ENCODE measurements at regions not wholly inside any gene's neighbourhood (a gene's known extent, or its start where the extent isn't known, plus 50 kb on each side); places are given as distances from the start of the nearest gene placed in this dataset.

DNA sequence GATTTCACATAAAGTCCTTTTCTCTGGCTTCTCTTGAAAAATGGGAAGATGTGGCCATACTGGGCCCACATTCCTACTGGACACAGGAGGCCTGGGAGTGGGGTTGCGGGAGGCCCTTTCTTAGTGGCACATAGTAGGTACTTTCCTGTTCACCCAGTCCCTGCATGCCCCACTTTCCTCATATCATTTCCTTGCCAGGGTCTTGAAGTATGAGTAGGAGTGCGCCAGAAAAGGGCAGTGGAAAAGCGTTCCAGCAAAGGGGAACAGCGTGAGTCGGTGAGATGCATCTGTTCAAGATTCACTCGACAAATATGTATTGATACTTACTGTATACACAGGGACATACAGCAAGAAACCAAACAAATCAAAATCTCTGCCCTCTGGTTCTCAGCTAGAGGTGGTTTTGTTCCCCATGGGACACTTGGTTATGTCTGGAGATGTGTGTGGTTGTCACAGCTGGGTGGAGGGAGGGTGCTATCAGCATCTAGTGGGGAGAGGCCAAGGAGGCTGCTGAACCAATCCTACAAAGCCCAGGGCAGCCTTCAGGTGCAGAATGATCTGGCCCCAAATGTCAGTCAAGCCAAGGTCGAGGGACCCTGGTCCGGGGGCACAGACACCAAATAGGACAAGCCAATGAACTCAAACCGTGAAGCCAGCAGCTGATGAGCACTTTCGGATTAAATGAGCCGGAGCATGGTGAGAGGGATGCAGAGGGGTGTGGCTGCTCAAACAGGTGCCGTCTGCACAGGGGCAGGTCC lies 151.4 kb downstream of the CEBPB start:
- Mint-ChIP-seq H3K27ac (ENCODE audit: unreplicated experiment) (no peak overlapping the region), H3K36me3 (ENCODE audit: insufficient read depth, unreplicated experiment) (no peaks in the 10 kb centered on the region), H3K4me1 (ENCODE audit: low read depth, unreplicated experiment) (peaks cover 33% of the 10 kb centered on the region), H3K4me3 (ENCODE audit: low read depth, unreplicated experiment) (no peak overlapping the region), H3K9me3 (ENCODE audit: low read depth, unreplicated experiment) (no peaks in the 10 kb centered on the region), H3K27me3 (ENCODE audit: unreplicated experiment) (no peaks in the 10 kb centered on the region)
- intact Hi-C loops (cut with micrococcal nuclease; ENCODE audit: unreplicated experiment): no loop called here
- no TSS peak for BruUV-seq (replicated peaks)
- TF ChIP-seq, protein P1, sequence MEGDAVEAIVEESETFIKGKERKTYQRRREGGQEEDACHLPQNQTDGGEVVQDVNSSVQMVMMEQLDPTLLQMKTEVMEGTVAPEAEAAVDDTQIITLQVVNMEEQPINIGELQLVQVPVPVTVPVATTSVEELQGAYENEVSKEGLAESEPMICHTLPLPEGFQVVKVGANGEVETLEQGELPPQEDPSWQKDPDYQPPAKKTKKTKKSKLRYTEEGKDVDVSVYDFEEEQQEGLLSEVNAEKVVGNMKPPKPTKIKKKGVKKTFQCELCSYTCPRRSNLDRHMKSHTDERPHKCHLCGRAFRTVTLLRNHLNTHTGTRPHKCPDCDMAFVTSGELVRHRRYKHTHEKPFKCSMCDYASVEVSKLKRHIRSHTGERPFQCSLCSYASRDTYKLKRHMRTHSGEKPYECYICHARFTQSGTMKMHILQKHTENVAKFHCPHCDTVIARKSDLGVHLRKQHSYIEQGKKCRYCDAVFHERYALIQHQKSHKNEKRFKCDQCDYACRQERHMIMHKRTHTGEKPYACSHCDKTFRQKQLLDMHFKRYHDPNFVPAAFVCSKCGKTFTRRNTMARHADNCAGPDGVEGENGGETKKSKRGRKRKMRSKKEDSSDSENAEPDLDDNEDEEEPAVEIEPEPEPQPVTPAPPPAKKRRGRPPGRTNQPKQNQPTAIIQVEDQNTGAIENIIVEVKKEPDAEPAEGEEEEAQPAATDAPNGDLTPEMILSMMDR (IDR thresholded peaks at IDR 0.05; ENCODE audit: unreplicated experiment): no peak
- no peak for DNase-seq
- CTCF ChIA-PET: interaction anchor here (0.6 to 1.2 kb wide), 2 partner anchors 10 to 144 kb away, joined by 3 read pairs; no protein-coding TSS in a partner anchor

DNA sequence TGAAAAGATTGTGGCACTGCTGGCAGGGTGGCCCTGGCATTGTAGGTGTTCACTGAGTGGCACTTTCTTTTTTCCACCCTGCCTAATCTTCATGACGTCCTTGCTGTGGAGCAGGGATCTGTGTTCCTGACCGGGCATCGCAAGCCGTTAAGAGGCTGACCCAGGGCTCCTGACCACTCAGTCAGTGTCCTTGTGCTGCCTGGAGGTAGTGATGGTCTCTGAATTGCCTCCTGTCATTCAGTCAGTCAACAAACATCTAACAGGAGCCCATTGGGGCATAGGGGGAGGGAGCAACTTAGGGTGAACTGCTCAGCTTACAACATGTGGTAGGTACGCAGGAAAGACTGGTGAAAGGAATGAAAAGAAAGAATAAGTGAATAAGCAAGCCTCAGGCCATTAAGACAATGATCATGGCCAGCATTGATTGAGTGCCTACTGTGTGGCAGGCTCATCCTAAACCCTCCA lies 152.0 kb downstream of the CEBPB start:
- no peak overlapping the region for H3K27ac Mint-ChIP-seq (ENCODE audit: unreplicated experiment)
- H3K4me1 Mint-ChIP-seq (ENCODE audit: low read depth, unreplicated experiment): peaks cover 35% of the 10 kb centered on the region
- no peak for DNase-seq
- intact Hi-C loops (cut with micrococcal nuclease; ENCODE audit: unreplicated experiment): no loop called here
- H3K36me3 Mint-ChIP-seq (ENCODE audit: insufficient read depth, unreplicated experiment): no peaks in the 10 kb centered on the region
- CTCF ChIA-PET: no interaction called here
- no TSS peak for BruUV-seq (replicated peaks)
- TF ChIP-seq, protein P1 (IDR thresholded peaks at IDR 0.05; ENCODE audit: unreplicated experiment): no peak
- H3K27me3 Mint-ChIP-seq (ENCODE audit: unreplicated experiment): no peaks in the 10 kb centered on the region
- no peaks in the 10 kb centered on the region for H3K9me3 Mint-ChIP-seq (ENCODE audit: low read depth, unreplicated experiment)
- H3K4me3 Mint-ChIP-seq (ENCODE audit: low read depth, unreplicated experiment): no peak overlapping the region

DNA sequence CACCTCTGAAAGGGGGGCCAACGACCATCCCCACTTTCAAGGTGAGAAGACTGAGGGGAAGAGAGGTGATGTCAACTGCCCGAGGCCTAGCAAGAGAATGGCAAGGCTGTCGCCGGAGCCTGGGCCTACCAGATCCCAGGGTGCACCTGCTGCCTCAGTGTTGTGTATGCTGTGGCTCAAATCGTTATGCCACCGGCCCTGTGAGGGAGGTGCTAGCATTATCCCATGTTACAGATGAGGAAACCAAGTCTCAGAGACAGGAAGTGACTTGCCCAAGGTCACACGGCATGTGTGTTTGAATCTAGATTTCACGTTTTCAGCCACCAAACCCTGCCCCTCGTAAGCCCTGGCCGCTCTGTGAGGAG lies 152.5 kb downstream of the CEBPB start:
- CTCF ChIA-PET: no interaction called here
- H3K4me3 Mint-ChIP-seq (ENCODE audit: low read depth, unreplicated experiment): no peak overlapping the region
- no peaks in the 10 kb centered on the region for H3K36me3 Mint-ChIP-seq (ENCODE audit: insufficient read depth, unreplicated experiment)
- no TSS peak for BruUV-seq (replicated peaks)
- H3K27me3 Mint-ChIP-seq (ENCODE audit: unreplicated experiment): no peaks in the 10 kb centered on the region
- H3K4me1 Mint-ChIP-seq (ENCODE audit: low read depth, unreplicated experiment): peaks cover 38% of the 10 kb centered on the region
- no peak for DNase-seq
- no peak overlapping the region for H3K27ac Mint-ChIP-seq (ENCODE audit: unreplicated experiment)
- H3K9me3 Mint-ChIP-seq (ENCODE audit: low read depth, unreplicated experiment): no peaks in the 10 kb centered on the region
- TF ChIP-seq, protein P1 (IDR thresholded peaks at IDR 0.05; ENCODE audit: unreplicated experiment): no peak
- intact Hi-C loops (cut with micrococcal nuclease; ENCODE audit: unreplicated experiment): no loop called here

DNA sequence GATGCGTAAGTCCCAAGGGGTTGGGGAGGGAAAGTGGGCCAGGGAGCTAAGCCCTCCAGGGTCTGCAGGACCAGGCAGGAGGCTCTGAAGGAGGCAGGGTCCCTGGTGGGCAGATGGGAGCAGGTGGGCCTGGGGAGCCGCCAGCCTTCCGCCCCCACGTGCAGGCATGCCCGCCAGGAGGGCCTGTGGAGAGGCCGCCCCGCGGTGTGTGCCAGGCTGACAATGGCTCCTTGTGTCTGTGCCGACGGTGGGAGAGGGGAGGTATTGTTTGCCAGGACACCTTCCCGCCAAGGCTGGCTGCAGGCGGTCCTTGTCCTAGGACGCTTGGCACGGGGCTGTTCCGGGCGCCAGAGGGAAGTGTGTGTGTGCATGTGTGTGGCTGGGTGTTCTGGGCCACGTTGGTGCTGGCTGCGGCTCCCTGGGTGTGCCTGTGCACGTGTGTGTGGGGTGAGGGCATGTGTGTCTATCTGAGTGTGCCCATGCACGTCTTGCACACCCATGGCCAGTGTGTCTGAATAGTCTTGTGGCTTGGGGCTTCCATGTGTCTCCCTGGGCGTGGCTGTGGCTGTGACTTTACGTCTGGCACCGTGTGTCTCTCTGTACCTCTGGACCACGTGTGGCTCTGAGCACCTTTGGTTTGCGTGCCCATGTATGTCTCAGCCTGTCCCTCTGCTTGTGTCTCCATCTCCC lies 153.0 kb downstream of the CEBPB start:
- no peaks in the 10 kb centered on the region for H3K9me3 Mint-ChIP-seq (ENCODE audit: low read depth, unreplicated experiment)
- TF ChIP-seq, protein P1 (IDR thresholded peaks at IDR 0.05; ENCODE audit: unreplicated experiment): no peak
- H3K36me3 Mint-ChIP-seq (ENCODE audit: insufficient read depth, unreplicated experiment): no peaks in the 10 kb centered on the region
- intact Hi-C loops (cut with micrococcal nuclease; ENCODE audit: unreplicated experiment): no loop called here
- peaks cover 38% of the 10 kb centered on the region for H3K4me1 Mint-ChIP-seq (ENCODE audit: low read depth, unreplicated experiment)
- DNase-seq: no peak
- no peaks in the 10 kb centered on the region for H3K27me3 Mint-ChIP-seq (ENCODE audit: unreplicated experiment)
- H3K4me3 Mint-ChIP-seq (ENCODE audit: low read depth, unreplicated experiment): no peak overlapping the region
- no peak overlapping the region for H3K27ac Mint-ChIP-seq (ENCODE audit: unreplicated experiment)
- BruUV-seq (replicated peaks): no TSS peak
- CTCF ChIA-PET: no interaction called here
